SK-N-SH (cell line): ENCODE measurements at regions not wholly inside any gene's neighbourhood (a gene's known extent, or its start where the extent isn't known, plus 50 kb on each side); places are given as distances from the start of the nearest gene placed in this dataset.

Source experiments
- CTCF ChIA-PET: fragments of 300-600, 350-600 bp; formaldehyde crosslinking; extraction: SDS; loops from one replicate; lab custom pipeline; 2021; lab: Yijun Ruan, JAX
- POLR2A ChIA-PET: fragments of 350-600 bp; sonication (Branson Sonifier 250); formaldehyde crosslinking; extraction: SDS; loops from one replicate; lab custom pipeline; 2020; ENCODE audit warnings: antibody characterized with exemption, inconsistent platforms; lab: Yijun Ruan, JAX
- DNase-seq: peaks from one replicate; pipeline ENCODE4 v3.0.0; 2012
- H2AFZ ChIP-seq: fragments of 200-600 bp; sonication (generic); 2 replicates; pipeline ENCODE4 v1.8.1; 2016; ENCODE audit warnings: antibody characterized with exemption, mild to moderate bottlenecking, low read depth
- H3F3A ChIP-seq: fragments of 200-600 bp; sonication (generic); replicated peaks from 2 replicates; pipeline ENCODE3; 2016; ENCODE audit warnings: antibody characterized with exemption, mild to moderate bottlenecking; ENCODE audit not compliant: insufficient read depth
- H3K27ac ChIP-seq, 2 experiments: fragments of 200-500 bp in 1 of 2; fragments of 200-600 bp in 1 of 2; sonication (Bioruptor generic) in 1 of 2; sonication (generic), shearing (Covaris generic) in 1 of 2; 2 replicates each; pipeline versions ENCODE4 v1.5.1 to v1.6.1; 2014 to 2016; ENCODE audit warnings: low read depth in 2 of 2, inconsistent platforms in 1 of 2, low read length in 1 of 2, mild to moderate bottlenecking in 1 of 2, mixed read lengths in 1 of 2
- H3K27me3 ChIP-seq: fragments of 200-600 bp; sonication (generic), shearing (Covaris generic); 2 replicates; pipeline ENCODE4 v1.6.1; 2016; ENCODE audit warnings: mixed run types; ENCODE audit not compliant: insufficient read depth
- H3K36me3 ChIP-seq, 2 experiments: fragments of 200-500 bp in 1 of 2; fragments of 200-600 bp in 1 of 2; sonication (Bioruptor generic) in 1 of 2; sonication (generic) in 1 of 2; replicated peaks in 1 of 2; 2 replicates each; pipeline versions ENCODE3 to v1.5.1; 2014 to 2016; ENCODE audit warnings: low read length in 1 of 2, mild to moderate bottlenecking in 1 of 2; ENCODE audit not compliant: insufficient read depth in 2 of 2, control insufficient read depth in 1 of 2
- H3K4me1 ChIP-seq, 2 experiments: fragments of 200-500 bp in 1 of 2; fragments of 200-600 bp in 1 of 2; sonication (Bioruptor generic) in 1 of 2; sonication (generic), shearing (Covaris generic) in 1 of 2; 2 replicates each; pipeline versions ENCODE4 v1.5.1 to v1.6.1; 2014 to 2016; ENCODE audit warnings: low read depth in 1 of 2, low read length in 1 of 2, mixed run types in 1 of 2; ENCODE audit not compliant: insufficient read depth in 2 of 2, control insufficient read depth in 1 of 2
- H3K4me2 ChIP-seq: fragments of 200-600 bp; sonication (generic), shearing (Covaris generic); 2 replicates; pipeline ENCODE4 v1.6.1; 2017; ENCODE audit warnings: mixed run types
- H3K4me3 ChIP-seq, 2 experiments: fragments of 200-500 bp in 1 of 2; fragments of 200-600 bp in 1 of 2; sonication (Bioruptor generic) in 1 of 2; sonication (generic), shearing (Covaris generic) in 1 of 2; 2 replicates each; pipeline versions ENCODE4 v1.5.1 to v1.8.1; 2014 to 2016; ENCODE audit warnings: low read depth in 2 of 2, inconsistent platforms in 1 of 2, low read length in 1 of 2, mild to moderate bottlenecking in 1 of 2, mixed read lengths in 1 of 2, moderate library complexity in 1 of 2
- H3K79me2 ChIP-seq: fragments of 200-600 bp; sonication (generic); 2 replicates; pipeline ENCODE4 v1.8.1; 2017; ENCODE audit warnings: mild to moderate bottlenecking; ENCODE audit not compliant: insufficient read depth
- H3K9ac ChIP-seq: fragments of 200-600 bp; sonication (generic); 2 replicates; pipeline ENCODE4 v1.6.1; 2017; ENCODE audit warnings: mixed run types
- H3K9me2 ChIP-seq: fragments of 200-600 bp; sonication (generic); 2 replicates; pipeline ENCODE4 v1.6.1; 2017; ENCODE audit warnings: mixed run types
- H3K9me3 ChIP-seq: fragments of 200-600 bp; sonication (generic); 2 replicates; pipeline ENCODE4 v1.6.1; 2017; ENCODE audit warnings: mixed run types, mild to moderate bottlenecking, moderate library complexity
- H4K20me1 ChIP-seq: fragments of 200-600 bp; sonication (generic); 2 replicates; pipeline ENCODE4 v1.6.1; 2017; ENCODE audit warnings: mild to moderate bottlenecking, mixed run types; ENCODE audit not compliant: insufficient read depth
- CHD2 ChIP-seq: fragments of 150-350 bp; IDR thresholded peaks from 2 replicates; pipeline ENCODE4 v1.6.1; 2018; ENCODE audit warnings: low read length; ENCODE audit not compliant: partially characterized antibody
- EZH2phosphoT487 ChIP-seq: fragments of 200-600 bp; sonication (generic); IDR thresholded peaks from 2 replicates; pipeline ENCODE4 v1.6.1; 2017; ENCODE audit warnings: low read depth, mixed run types, mild to moderate bottlenecking, antibody characterized with exemption, moderate library complexity, borderline replicate concordance
- FOXJ3 ChIP-seq: sonication (generic); formaldehyde crosslinking; IDR thresholded peaks from 2 replicates; pipeline ENCODE4 v1.5.1; 2020; ENCODE audit warnings: mild to moderate bottlenecking, missing genetic modification reagents
- GABPA ChIP-seq: IDR thresholded peaks from 2 replicates; pipeline ENCODE4 v1.4.0; 2012; ENCODE audit warnings: low read depth, mild to moderate bottlenecking
- GATA2 ChIP-seq: sonication (generic); formaldehyde crosslinking; IDR thresholded peaks from 2 replicates; pipeline ENCODE4 v1.5.0; 2020; ENCODE audit warnings: mild to moderate bottlenecking, missing genetic modification reagents
- MEF2A ChIP-seq: IDR thresholded peaks from 2 replicates; pipeline ENCODE4 v1.4.0; 2012; ENCODE audit warnings: low read depth, borderline replicate concordance
- MXI1 ChIP-seq: IDR thresholded peaks from 2 replicates; pipeline ENCODE4 v1.6.1; 2012; ENCODE audit warnings: mild to moderate bottlenecking, low read depth, low read length, improper control_type of control experiment
- NRF1 ChIP-seq: IDR thresholded peaks from 2 replicates; pipeline ENCODE4 v1.6.1; 2012; ENCODE audit warnings: low read depth, mild to moderate bottlenecking, low read length
- PBX3 ChIP-seq: IDR thresholded peaks from 2 replicates; pipeline ENCODE4; 2012
- POLR2AphosphoS5 ChIP-seq: IDR thresholded peaks from 2 replicates; pipeline ENCODE4 v1.6.1; 2012; ENCODE audit warnings: low read depth, low read length
- SIN3A ChIP-seq: IDR thresholded peaks from 2 replicates; pipeline ENCODE4 v1.6.1; 2012; ENCODE audit warnings: low read depth, mild to moderate bottlenecking, low read length, moderate library complexity, borderline replicate concordance
- SMC3 ChIP-seq: IDR thresholded peaks from 2 replicates; pipeline ENCODE4 v1.6.1; 2012; ENCODE audit warnings: low read depth, low read length, improper control_type of control experiment
- TAF1 ChIP-seq: IDR thresholded peaks from 2 replicates; pipeline ENCODE4 v1.6.1; 2012; ENCODE audit warnings: low read depth, mild to moderate bottlenecking, low read length, moderate library complexity, borderline replicate concordance
- YY1 ChIP-seq: IDR thresholded peaks from 2 replicates; pipeline ENCODE4 v1.4.0; 2012; ENCODE audit warnings: low read depth, mild to moderate bottlenecking
- WGBS: methylation state at CpG from one replicate; pipeline ENCODE4 v1.1.6; 2017; ENCODE audit warnings: low lambda C conversion rate; 5-methylcytosine and 5-hydroxymethylcytosine counted together
- TF ChIP-seq, protein P1 (sequence below): IDR thresholded peaks from 2 replicates; pipeline ENCODE4 v1.4.0; 2012; ENCODE audit warnings: low read depth, borderline replicate concordance
- TF ChIP-seq, protein P2 (sequence below): fragments of 200-600 bp; sonication (generic); IDR thresholded peaks from 2 replicates; pipeline ENCODE4 v1.6.1; 2017; ENCODE audit warnings: antibody characterized with exemption, mild to moderate bottlenecking, moderate library complexity

- CTCF ChIA-PET = no interaction called here
- no peaks in the 10 kb centered on the region for H3K79me2 ChIP-seq
- H2AFZ ChIP-seq = no peak overlapping the region
- no peaks in the 10 kb centered on the region for H3K36me3 ChIP-seq
- POLR2A ChIA-PET = no interaction called here
- H3K4me2 ChIP-seq = no peak overlapping the region
- H3K9me3 ChIP-seq = peaks cover 2% of the 10 kb centered on the region; the same call in 1 of the 2 replicates
- H3K27me3 ChIP-seq = no peaks in the 10 kb centered on the region
- DNase-seq = no peak
- peaks cover 0 to 10% of the 10 kb centered on the region in 2 experiments; a peak in 2 of 4 replicates for H3K4me1 ChIP-seq
- H3K27ac ChIP-seq = no peak overlapping the region
- H3K9ac ChIP-seq = no peak overlapping the region
- H3F3A ChIP-seq = no peaks in the 10 kb centered on the region
- H3K4me3 ChIP-seq = no peak overlapping the region
- 54% methylated on average over 7 of the region's 7 CpGs for WGBS
- H3K9me2 ChIP-seq = no peaks in the 10 kb centered on the region
- TF ChIP-seq GABPA (no peak), POLR2AphosphoS5 (no peak), FOXJ3 (CRISPR knock-in tag) (no peak), YY1 (no peak), MEF2A (no peak), TAF1 (no peak), GATA2 (CRISPR knock-in tag) (no peak), SMC3 (no peak), EZH2phosphoT487 (no peak), NRF1 (no peak), CHD2 (no peak), MXI1 (no peak), PBX3 (no peak), SIN3A (no peak)
- TF ChIP-seq, protein P1, sequence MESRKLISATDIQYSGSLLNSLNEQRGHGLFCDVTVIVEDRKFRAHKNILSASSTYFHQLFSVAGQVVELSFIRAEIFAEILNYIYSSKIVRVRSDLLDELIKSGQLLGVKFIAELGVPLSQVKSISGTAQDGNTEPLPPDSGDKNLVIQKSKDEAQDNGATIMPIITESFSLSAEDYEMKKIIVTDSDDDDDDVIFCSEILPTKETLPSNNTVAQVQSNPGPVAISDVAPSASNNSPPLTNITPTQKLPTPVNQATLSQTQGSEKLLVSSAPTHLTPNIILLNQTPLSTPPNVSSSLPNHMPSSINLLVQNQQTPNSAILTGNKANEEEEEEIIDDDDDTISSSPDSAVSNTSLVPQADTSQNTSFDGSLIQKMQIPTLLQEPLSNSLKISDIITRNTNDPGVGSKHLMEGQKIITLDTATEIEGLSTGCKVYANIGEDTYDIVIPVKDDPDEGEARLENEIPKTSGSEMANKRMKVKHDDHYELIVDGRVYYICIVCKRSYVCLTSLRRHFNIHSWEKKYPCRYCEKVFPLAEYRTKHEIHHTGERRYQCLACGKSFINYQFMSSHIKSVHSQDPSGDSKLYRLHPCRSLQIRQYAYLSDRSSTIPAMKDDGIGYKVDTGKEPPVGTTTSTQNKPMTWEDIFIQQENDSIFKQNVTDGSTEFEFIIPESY = no peak
- TF ChIP-seq, protein P2, sequence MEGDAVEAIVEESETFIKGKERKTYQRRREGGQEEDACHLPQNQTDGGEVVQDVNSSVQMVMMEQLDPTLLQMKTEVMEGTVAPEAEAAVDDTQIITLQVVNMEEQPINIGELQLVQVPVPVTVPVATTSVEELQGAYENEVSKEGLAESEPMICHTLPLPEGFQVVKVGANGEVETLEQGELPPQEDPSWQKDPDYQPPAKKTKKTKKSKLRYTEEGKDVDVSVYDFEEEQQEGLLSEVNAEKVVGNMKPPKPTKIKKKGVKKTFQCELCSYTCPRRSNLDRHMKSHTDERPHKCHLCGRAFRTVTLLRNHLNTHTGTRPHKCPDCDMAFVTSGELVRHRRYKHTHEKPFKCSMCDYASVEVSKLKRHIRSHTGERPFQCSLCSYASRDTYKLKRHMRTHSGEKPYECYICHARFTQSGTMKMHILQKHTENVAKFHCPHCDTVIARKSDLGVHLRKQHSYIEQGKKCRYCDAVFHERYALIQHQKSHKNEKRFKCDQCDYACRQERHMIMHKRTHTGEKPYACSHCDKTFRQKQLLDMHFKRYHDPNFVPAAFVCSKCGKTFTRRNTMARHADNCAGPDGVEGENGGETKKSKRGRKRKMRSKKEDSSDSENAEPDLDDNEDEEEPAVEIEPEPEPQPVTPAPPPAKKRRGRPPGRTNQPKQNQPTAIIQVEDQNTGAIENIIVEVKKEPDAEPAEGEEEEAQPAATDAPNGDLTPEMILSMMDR = no peak
- H4K20me1 ChIP-seq = no peaks in the 10 kb centered on the region
These were observed 458.8 kb upstream of the GHITM start for GRCh38 chr10:83680470-83680891.
